GM19240 (cell line): ENCODE measurements at regions not wholly inside any gene's neighbourhood (a gene's known extent, or its start where the extent isn't known, plus 50 kb on each side); places are given as distances from the start of the nearest gene placed in this dataset.
"Not testable (repeated sequence)": the region's sequence is repeated elsewhere in the genome, so short reads cannot be mapped to it uniquely, and the experiment has no call there.

Source experiments
- DNase-seq: peaks from one replicate; pipeline ENCODE4 v3.0.0; 2011; ENCODE audit warnings: low spot score; ENCODE audit not compliant: insufficient read length

- no peak for DNase-seq
These were observed 580.7 kb downstream of the RFPL4B start for GRCh38 chr6:112927641-112928320.

- no peak for DNase-seq
These were observed 582.5 kb downstream of the RFPL4B start for GRCh38 chr6:112929641-112930040.

DNA sequence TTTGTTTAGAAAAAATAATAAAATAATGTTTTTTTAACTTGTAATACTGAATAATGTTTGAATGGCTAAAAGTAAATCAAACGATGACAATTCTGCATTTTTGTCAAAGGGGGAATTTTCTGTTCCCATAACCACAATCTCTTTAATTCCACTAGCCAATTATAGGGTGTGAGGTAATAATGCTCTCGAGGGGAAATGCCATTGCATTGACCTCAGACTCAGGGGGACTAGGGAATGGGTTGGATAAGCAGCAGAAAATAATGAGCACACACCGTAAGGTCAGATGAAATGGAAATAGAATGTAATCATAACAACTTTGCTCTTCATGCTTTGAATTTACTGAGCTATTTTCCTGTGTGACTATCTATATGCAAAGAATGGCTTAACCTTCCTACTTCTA lies 584.7 kb downstream of the RFPL4B start:
- DNase-seq, result no peak

- DNase-seq, result no peak
These were observed 586.8 kb downstream of the RFPL4B start for GRCh38 chr6:112933947-112934346.

DNA sequence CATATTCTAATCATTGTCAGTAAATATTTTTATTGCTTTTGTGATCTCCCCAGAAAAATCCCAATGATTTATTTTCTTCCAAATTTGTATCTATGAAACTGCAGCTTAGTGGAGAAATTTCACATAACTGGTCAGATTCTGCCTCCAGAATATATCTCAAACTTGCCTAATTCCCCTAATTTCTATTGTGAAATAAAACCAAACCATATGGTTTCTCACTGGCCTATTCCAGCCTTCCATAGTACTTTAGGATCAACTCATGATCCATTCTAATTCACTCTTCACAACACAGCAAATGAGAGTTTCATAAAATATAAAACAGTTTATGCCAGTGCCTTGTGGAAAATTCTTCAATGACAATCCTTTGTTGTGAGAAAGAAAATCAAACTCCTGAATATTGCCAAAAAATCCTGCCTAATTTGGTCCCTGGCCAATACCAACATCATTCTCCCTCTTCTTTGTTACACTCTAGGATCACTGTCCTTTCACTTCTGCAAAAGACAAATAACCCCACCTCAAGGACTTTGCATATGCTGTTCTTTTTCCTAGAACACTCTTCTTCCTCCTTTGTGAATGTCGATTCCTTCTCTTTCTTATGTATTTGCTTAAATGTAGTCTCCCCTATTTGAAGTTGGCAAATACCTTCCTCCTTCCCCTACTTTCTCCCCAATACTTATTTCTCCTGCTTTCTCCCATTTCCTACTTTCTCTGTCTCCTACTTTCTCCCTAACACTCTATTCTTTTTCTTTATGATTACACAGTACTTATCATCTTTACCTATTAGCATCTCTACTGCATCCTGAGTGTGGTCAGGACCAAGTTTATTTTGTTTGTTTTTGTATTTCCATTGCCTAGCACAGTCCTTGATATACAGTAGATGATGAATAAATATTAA lies 587.5 kb downstream of the RFPL4B start:
- DNase-seq, result no peak

- no peak for DNase-seq
These were observed 588.4 kb downstream of the RFPL4B start for GRCh38 chr6:112935402-112936078.

GRCh38 chr6:112936079-112936472 lies 588.9 kb downstream of the RFPL4B start:
- no peak for DNase-seq

DNA sequence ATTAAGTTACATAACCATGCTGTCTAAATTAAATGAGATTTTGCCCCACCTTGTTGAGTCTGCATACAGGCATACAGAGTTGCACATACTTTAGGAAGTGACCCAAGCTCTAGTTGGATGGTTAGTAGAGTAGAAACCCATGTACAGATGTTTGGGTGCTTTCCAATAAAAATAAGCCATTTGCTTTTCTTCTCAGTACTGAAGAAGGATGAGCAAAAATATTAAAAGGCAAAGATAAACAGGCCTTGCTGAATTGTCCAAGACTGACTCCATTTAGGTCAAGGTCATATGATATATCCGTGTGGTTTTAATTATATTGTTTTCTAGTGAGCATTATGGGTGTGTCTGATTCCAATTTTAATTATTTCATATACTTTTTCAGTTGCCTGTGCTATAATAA lies 589.4 kb downstream of the RFPL4B start:
- no peak for DNase-seq

DNA sequence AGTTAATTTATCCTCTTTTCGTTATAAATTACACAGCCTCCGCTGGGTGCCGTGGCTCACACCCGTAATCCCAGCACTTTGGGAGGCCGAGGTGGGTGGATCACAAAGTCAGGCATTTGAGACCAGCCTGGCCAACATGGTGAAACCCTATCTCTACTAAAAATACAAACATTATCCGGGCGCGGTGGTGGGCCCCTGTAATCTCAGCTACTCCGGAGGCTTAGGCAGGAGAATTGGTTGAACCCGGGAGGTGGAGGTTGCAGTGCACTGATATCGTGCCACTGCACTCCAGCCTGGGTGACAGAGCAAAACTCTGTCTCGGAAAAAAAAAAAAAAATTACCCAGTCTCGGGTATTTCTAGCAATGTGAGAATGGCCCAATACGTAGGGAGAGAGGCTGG lies 590.6 kb downstream of the RFPL4B start:
- DNase-seq, result not testable (repeated sequence)

DNA sequence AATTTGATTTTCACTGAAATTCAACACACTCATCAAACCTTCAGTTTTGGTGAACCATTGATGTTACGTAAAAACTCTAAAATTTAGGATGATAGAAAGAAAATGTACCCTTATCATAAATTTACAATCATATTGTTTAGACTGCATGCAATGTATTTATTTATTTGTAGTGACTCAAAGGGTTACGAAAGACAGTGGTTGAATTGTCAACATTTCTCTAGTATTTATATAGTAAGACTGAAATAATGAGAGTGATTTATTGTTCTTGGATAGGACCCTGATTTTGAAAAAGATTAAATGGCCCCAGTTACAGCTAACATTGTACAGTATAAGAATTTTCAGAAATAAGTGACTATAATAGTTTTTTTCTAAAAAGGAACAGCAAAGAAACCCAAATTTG lies 591.5 kb downstream of the RFPL4B start:
- DNase-seq, result no peak

GRCh38 chr6:112939563-112939962 lies 592.4 kb downstream of the RFPL4B start:
- no peak for DNase-seq

- no peak for DNase-seq
These were observed 594.5 kb downstream of the RFPL4B start for GRCh38 chr6:112941613-112942012.

DNA sequence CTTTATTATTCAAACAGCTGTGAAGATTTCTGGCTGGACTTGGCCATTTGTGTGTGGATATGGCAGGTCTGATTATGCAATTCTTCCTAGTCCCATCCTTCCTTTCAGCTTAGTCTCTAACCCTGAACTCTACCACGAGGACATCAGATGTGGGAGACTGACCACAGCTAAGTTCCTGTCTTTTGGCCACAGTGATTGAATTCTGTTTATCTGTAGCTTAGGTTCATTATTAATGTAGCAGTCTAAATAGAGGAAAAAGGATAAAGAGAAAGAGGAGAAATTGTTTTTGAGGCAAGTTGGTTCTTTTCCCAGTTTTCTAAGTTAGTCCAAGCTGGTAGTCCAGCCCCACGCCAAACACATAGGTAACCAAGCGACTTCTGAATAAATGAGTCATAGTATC lies 598.9 kb downstream of the RFPL4B start:
- DNase-seq, result no peak

DNA sequence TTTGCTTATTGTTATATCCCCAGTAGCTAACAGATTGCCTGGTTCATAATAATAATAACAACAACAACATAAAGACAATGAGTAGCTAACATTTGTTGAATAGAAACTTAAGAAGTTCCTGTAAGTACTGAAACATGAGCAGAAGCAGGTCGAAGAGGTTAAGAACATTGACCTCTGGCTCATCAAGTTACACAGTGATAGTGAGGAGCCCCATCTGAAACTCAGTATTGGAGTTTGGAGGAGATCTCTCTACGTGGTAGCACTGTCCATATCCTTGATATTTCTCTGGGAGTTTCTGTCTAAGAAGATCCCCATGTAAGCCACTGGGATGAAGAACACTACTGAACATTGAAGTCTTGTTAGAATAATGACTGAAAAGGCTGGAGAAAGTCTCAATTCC lies 600.4 kb downstream of the RFPL4B start:
- no peak for DNase-seq

DNA sequence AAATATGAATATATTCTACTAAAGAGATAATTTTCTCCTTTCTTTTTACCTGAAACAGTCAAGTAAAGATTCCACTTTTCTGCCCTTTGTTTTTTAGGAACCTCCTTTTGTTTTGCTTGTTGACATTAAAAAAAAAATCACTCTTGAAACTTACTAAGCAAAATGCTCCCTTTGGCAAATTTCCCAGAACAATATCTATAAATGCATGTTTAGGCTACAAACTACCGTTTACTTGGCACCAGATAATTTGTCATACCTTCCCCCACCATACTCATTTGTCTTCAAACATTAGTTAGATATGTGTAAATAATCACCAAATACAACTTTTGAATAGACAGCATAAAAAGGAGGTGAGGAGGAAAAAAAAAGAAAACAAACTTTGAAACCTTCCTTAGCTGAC lies 604.7 kb downstream of the RFPL4B start:
- DNase-seq, result no peak

GRCh38 chr6:112955743-112956142 lies 608.6 kb downstream of the RFPL4B start:
- not testable (repeated sequence) for DNase-seq

- DNase-seq, result no peak
These were observed 609.8 kb downstream of the RFPL4B start for GRCh38 chr6:112956696-112957535.

- DNase-seq, result no peak
These were observed 610.4 kb downstream of the RFPL4B start for GRCh38 chr6:112957536-112957916.

DNA sequence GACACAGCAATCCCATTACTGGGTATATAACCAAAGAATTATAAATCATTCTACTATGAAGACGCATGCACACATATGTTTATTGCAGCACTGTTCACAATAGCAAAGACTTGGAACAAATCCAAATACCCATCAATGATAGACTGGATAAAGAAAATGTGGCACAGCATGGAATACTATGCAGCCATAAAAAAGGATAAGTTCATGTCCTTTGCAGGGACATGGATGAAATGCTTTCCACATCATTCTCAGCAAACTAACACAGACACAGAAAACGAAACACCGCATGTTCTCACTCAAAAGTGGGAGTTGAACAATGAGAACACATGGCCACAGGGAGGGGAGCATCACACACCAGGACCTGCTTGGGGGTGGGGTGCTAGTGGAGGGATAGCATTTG lies 613.0 kb downstream of the RFPL4B start:
- DNase-seq, result not testable (repeated sequence)

GRCh38 chr6:112967974-112968373 lies 620.8 kb downstream of the RFPL4B start:
- no peak for DNase-seq

DNA sequence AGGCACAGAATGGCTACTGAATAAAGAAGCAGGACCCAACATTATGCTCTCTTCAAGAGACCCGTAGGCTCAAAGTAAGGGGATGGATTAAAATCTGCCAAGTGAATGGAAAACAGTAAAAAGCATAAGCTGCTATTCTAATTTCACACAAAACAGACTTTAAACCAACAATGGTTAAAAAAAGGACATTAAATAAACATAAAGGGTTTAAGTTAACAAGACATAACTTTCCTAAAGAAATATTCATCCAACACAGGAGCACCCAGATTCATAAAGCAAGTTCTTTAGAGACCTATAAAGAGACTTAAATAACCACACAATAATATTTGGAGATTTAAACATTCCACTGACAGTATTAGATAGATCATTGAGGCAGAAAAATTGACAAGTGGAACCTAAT lies 624.5 kb downstream of the RFPL4B start:
- no peak for DNase-seq
